GM12865 (cell line): ENCODE measurements at regions not wholly inside any gene's neighbourhood (a gene's known extent, or its start where the extent isn't known, plus 50 kb on each side); places are given as distances from the start of the nearest gene placed in this dataset.

Source experiments
- DNase-seq: peaks from one replicate; pipeline ENCODE4 v3.0.0; 2010; ENCODE audit warnings: low read depth
- H3K4me3 ChIP-seq: 2 replicates; pipeline ENCODE4 v1.5.1; 2011; ENCODE audit warnings: mild to moderate bottlenecking, low read depth, low read length, control low read depth
- TF ChIP-seq, protein P1 (sequence below): IDR thresholded peaks from 2 replicates; pipeline ENCODE4 v1.5.1; 2011; ENCODE audit warnings: low read length, control low read depth, low read depth, inconsistent platforms; ENCODE audit not compliant: insufficient read depth; ENCODE audit errors: missing control alignments

DNA sequence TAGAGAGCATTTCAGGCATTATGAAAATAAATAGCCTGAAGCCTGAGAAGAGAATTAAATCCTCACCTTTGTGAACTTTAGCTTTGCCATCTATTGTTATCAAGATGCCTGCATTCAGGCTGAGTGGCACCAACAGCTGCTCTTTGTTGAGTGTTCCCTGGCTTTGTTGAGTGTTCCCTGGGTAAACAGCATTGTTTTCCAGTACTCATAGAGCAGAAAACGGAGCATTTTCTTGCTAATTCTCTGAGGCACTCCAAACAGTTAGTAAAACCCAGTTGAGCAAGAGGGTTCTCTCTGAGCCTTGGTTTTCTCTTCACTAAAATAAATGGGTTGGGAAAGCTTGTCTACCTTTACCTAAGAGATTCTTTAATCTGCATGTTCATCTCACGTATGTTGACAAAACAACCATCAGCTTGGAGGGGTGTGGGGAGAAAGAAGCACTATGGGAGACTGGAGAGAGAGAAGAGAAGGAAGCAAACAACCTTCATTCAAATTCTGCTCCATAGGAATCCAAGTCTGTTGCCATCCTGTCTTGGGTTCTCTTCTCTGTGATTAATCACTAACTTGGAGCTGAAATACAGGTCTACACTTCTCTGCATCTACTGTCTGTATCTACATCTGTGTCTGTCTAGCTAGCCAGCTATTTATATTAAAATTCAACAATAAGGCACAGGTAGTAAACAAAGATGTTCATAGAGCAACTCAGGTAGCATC, 567.0 kb upstream of the SOX11 start:
- TF ChIP-seq, protein P1, sequence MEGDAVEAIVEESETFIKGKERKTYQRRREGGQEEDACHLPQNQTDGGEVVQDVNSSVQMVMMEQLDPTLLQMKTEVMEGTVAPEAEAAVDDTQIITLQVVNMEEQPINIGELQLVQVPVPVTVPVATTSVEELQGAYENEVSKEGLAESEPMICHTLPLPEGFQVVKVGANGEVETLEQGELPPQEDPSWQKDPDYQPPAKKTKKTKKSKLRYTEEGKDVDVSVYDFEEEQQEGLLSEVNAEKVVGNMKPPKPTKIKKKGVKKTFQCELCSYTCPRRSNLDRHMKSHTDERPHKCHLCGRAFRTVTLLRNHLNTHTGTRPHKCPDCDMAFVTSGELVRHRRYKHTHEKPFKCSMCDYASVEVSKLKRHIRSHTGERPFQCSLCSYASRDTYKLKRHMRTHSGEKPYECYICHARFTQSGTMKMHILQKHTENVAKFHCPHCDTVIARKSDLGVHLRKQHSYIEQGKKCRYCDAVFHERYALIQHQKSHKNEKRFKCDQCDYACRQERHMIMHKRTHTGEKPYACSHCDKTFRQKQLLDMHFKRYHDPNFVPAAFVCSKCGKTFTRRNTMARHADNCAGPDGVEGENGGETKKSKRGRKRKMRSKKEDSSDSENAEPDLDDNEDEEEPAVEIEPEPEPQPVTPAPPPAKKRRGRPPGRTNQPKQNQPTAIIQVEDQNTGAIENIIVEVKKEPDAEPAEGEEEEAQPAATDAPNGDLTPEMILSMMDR, result no peak
- DNase-seq, result no peak

GRCh38 chr2:5132281-5132680, 559.9 kb upstream of the SOX11 start:
- DNase-seq, result no peak
- TF ChIP-seq, protein P1, result no peak
- H3K4me3 ChIP-seq, result no peak overlapping the region

More for the DNA sequence above, 567.0 kb upstream of the SOX11 start:
- H3K4me3 ChIP-seq, result no peak overlapping the region

- DNase-seq, result no peak
- no peak overlapping the region for H3K4me3 ChIP-seq
- TF ChIP-seq, protein P1, result no peak
Measured at GRCh38 chr2:5140347-5140746, 551.8 kb upstream of the SOX11 start.

DNA sequence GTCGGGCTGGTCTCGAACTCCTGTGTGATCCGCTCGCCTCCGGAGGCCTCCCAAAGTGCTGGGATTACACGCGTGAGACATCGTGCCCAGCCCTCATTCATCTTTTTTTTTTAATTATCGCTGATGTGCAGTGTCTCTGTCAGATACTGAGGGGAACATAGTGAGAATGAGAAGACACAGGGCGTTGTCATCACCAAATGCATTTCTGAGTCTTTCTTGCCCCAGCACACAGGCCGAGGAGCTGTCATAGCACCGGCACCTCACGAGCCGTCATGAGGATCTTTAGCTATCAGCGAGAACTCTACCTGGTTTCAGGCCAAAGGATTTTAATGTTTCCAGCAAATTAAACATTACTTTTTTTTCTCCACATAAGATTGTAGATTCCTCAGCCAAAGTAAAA, 548.0 kb upstream of the SOX11 start:
- H3K4me3 ChIP-seq, result no peak overlapping the region
- no peak for DNase-seq
- TF ChIP-seq, protein P1, result no peak

GRCh38 chr2:5145053-5145452, 547.1 kb upstream of the SOX11 start:
- no peak for DNase-seq
- TF ChIP-seq, protein P1, result no peak
- no peak overlapping the region for H3K4me3 ChIP-seq

- DNase-seq, result no peak
- TF ChIP-seq, protein P1, result no peak
- H3K4me3 ChIP-seq, result no peak overlapping the region
Measured at GRCh38 chr2:5145801-5146200, 546.4 kb upstream of the SOX11 start.
